NCI-H774 (cell line): ENCODE measurements at regions not wholly inside any gene's neighbourhood (a gene's known extent, or its start where the extent isn't known, plus 50 kb on each side); places are given as distances from the start of the nearest gene placed in this dataset.

ENCODE experiments used
- DNase-seq: peaks from one replicate; lab custom pipeline; 2025; lab: John Stamatoyannopoulos, UW

- DNase-seq: no peak
These were observed 300.5 kb downstream of the GRIN2B start for GRCh38 chr12:13680916-13681315.

- no peak for DNase-seq
These were observed 304.5 kb downstream of the GRIN2B start for GRCh38 chr12:13676880-13677279.

GRCh38 chr12:13670285-13670866 lies 311.0 kb downstream of the GRIN2B start:
- DNase-seq: no peak

- no peak for DNase-seq
These were observed 312.5 kb downstream of the GRIN2B start for GRCh38 chr12:13668880-13669279.

GRCh38 chr12:13666806-13667205 lies 314.6 kb downstream of the GRIN2B start:
- no peak for DNase-seq

- DNase-seq: no peak
These were observed 320.2 kb downstream of the GRIN2B start for GRCh38 chr12:13661005-13661887.

- no peak for DNase-seq
These were observed 326.9 kb downstream of the GRIN2B start for GRCh38 chr12:13654456-13654855.

- DNase-seq: no peak
These were observed 329.3 kb downstream of the GRIN2B start for GRCh38 chr12:13652105-13652504.

- DNase-seq: no peak
These were observed 345.7 kb downstream of the GRIN2B start for GRCh38 chr12:13635709-13636108.

- no peak for DNase-seq
These were observed 349.5 kb downstream of the GRIN2B start for GRCh38 chr12:13631873-13632272.

GRCh38 chr12:13630354-13630753 lies 351.0 kb downstream of the GRIN2B start:
- DNase-seq: no peak

GRCh38 chr12:13628067-13628466 lies 353.3 kb downstream of the GRIN2B start:
- no peak for DNase-seq

GRCh38 chr12:13627536-13627935 lies 353.9 kb downstream of the GRIN2B start:
- no peak for DNase-seq

- no peak for DNase-seq
These were observed 368.1 kb downstream of the GRIN2B start for GRCh38 chr12:13613297-13613696.

GRCh38 chr12:13609894-13610679 lies 371.3 kb downstream of the GRIN2B start:
- no peak for DNase-seq

GRCh38 chr12:13606290-13606689 lies 375.1 kb downstream of the GRIN2B start:
- DNase-seq: no peak

GRCh38 chr12:13603953-13604352 lies 377.4 kb downstream of the GRIN2B start:
- DNase-seq: no peak

- DNase-seq: no peak
These were observed 379.2 kb downstream of the GRIN2B start for GRCh38 chr12:13602172-13602571.

GRCh38 chr12:13599176-13599575 lies 382.2 kb downstream of the GRIN2B start:
- no peak for DNase-seq

- no peak for DNase-seq
These were observed 383.6 kb downstream of the GRIN2B start for GRCh38 chr12:13597837-13598236.

GRCh38 chr12:13597166-13597565 lies 384.2 kb downstream of the GRIN2B start:
- DNase-seq: no peak

- DNase-seq: no peak
These were observed 384.7 kb downstream of the GRIN2B start for GRCh38 chr12:13596714-13597113.
